ENCODE measurements at regions not wholly inside any gene's neighbourhood (a gene's known extent, or its start where the extent isn't known, plus 50 kb on each side); places are given as distances from the start of the nearest gene placed in this dataset.
"Not testable (repeated sequence)": the region's sequence is repeated elsewhere in the genome, so short reads cannot be mapped to it uniquely, and the experiment has no call there.

GRCh38 chr5:174880412-174881200, 156.2 kb downstream of the MSX2 start:
- CTCF ChIA-PET; H3K36me3 ChIP-seq (ENCODE audit: control insufficient read depth, insufficient read depth, low read length); H3K9me1 ChIP-seq (ENCODE audit: insufficient read depth, low read length); H3K27ac ChIP-seq (ENCODE audit: insufficient read depth, low read length); dilution Hi-C loops (cut with HindIII; ENCODE audit: low sequenced_read_pairs, unreplicated experiment); H3K79me1 ChIP-seq (ENCODE audit: low read depth in 1 of 2, low read length in 2 of 2); H2AFZ ChIP-seq (replicated peaks; ENCODE audit: low read length, poor library complexity); in situ Hi-C loops (cut with MboI; ENCODE audit: low sequenced_read_pairs); H2BK15ac ChIP-seq (ENCODE audit: low read depth, low read length); H3K4me3 ChIP-seq (ENCODE audit: insufficient read depth, low read depth, low read length); H3K4me2 ChIP-seq (ENCODE audit: low read depth, low read length); ATAC-seq (ENCODE audit: low read depth); H3K56ac ChIP-seq (ENCODE audit: extremely low read depth, insufficient read depth, low read length); H3K4ac ChIP-seq (ENCODE audit: low read depth, low read length); H3K9me3 ChIP-seq (ENCODE audit: control insufficient read depth, insufficient read depth, low read length); H2BK5ac ChIP-seq (ENCODE audit: low read depth, low read length, poor library complexity, severe bottlenecking); H2BK120ac ChIP-seq (ENCODE audit: low read depth, low read length); H4K20me1 ChIP-seq (ENCODE audit: insufficient read depth, low read length); H4K91ac ChIP-seq (ENCODE audit: insufficient read depth, low read depth, low read length); intact Hi-C loops (cut with micrococcal nuclease); DNase-seq; H2AK5ac ChIP-seq (ENCODE audit: low read depth, low read length); H3K14ac ChIP-seq (replicated peaks; ENCODE audit: low read depth, low read length); H2BK20ac ChIP-seq (ENCODE audit: low read depth, low read length); H4K8ac ChIP-seq (ENCODE audit: low read depth in 2 of 2, low read length in 2 of 2); H3K23ac ChIP-seq (ENCODE audit: low read depth, low read length); H3K27me3 ChIP-seq (ENCODE audit: control insufficient read depth, insufficient read depth, low read length); H2AK9ac ChIP-seq (replicated peaks; ENCODE audit: low read depth, low read length, poor library complexity); H4K5ac ChIP-seq (ENCODE audit: low read depth, low read length); H3K18ac ChIP-seq (ENCODE audit: low read depth, low read length); POLR2A ChIA-PET (ENCODE audit: unreplicated experiment); BruUV-seq (replicated peaks); H3K9ac ChIP-seq (ENCODE audit: low read depth, low read length); H3K4me1 ChIP-seq (ENCODE audit: control insufficient read depth, insufficient read depth, low read length): not testable (repeated sequence)
- WGBS, 2 experiments (ENCODE audit: extremely low coverage in 2 of 2, insufficient read length in 1 of 2): 80% methylated on average over 13 of the region's 40 CpGs; no CpG with 5 or more reads in 1 of the 2 experiments
